ENCODE measurements at regions not wholly inside any gene's neighbourhood (a gene's known extent, or its start where the extent isn't known, plus 50 kb on each side); places are given as distances from the start of the nearest gene placed in this dataset.

- no peak for DNase-seq
Measured at GRCh38 chr16:54564841-54565240, 278.3 kb upstream of the IRX3 start.

GRCh38 chr16:54554581-54554980, 268.0 kb upstream of the IRX3 start:
- DNase-seq, result no peak

- no peak for DNase-seq
Measured at GRCh38 chr16:54548281-54548680, 261.7 kb upstream of the IRX3 start.

- no peak for DNase-seq
Measured at GRCh38 chr16:54547052-54547451, 260.5 kb upstream of the IRX3 start.

GRCh38 chr16:54546521-54546920, 259.9 kb upstream of the IRX3 start:
- DNase-seq, result no peak

GRCh38 chr16:54545854-54546511, 259.4 kb upstream of the IRX3 start:
- no peak for DNase-seq

GRCh38 chr16:54544553-54545180, 258.1 kb upstream of the IRX3 start:
- DNase-seq, result no peak

GRCh38 chr16:54542805-54543505, 256.4 kb upstream of the IRX3 start:
- DNase-seq, result no peak

GRCh38 chr16:54540525-54541180, 254.1 kb upstream of the IRX3 start:
- no peak for DNase-seq

- DNase-seq, result no peak
Measured at GRCh38 chr16:54538276-54538675, 251.7 kb upstream of the IRX3 start.

GRCh38 chr16:54533856-54534490, 247.4 kb upstream of the IRX3 start:
- no peak for DNase-seq

GRCh38 chr16:54526916-54527315, 240.3 kb upstream of the IRX3 start:
- no peak for DNase-seq

GRCh38 chr16:54526087-54526486, 239.5 kb upstream of the IRX3 start:
- no peak for DNase-seq

GRCh38 chr16:54525104-54525503, 238.5 kb upstream of the IRX3 start:
- no peak for DNase-seq

- DNase-seq, result no peak
Measured at GRCh38 chr16:54522584-54522983, 236.0 kb upstream of the IRX3 start.

- DNase-seq, result no peak
Measured at GRCh38 chr16:54521327-54521726, 234.7 kb upstream of the IRX3 start.

- no peak for DNase-seq
Measured at GRCh38 chr16:54519161-54519695, 232.6 kb upstream of the IRX3 start.

- DNase-seq, result no peak
Measured at GRCh38 chr16:54517181-54517580, 230.6 kb upstream of the IRX3 start.

- no peak for DNase-seq
Measured at GRCh38 chr16:54512467-54512995, 225.9 kb upstream of the IRX3 start.

- no peak for DNase-seq
Measured at GRCh38 chr16:54511222-54511731, 224.7 kb upstream of the IRX3 start.

GRCh38 chr16:54510685-54511221, 224.2 kb upstream of the IRX3 start:
- DNase-seq, result no peak

GRCh38 chr16:54509456-54509855, 222.9 kb upstream of the IRX3 start:
- no peak for DNase-seq

Data from T-helper 1 cell (primary cell).